Sigmoid colon (tissue), 6 donors: ENCODE measurements at regions not wholly inside any gene's neighbourhood (a gene's known extent, or its start where the extent isn't known, plus 50 kb on each side); places are given as distances from the start of the nearest gene placed in this dataset.

Source experiments
- DNase-seq: peaks from one replicate; pipeline ENCODE4 v3.0.0-alpha.2; 2019
- H3K27ac ChIP-seq, 4 donors: fragments of 200-600 bp; sonication (generic); one replicate each; pipeline ENCODE4 v1.5.1; 2016 to 2019; ENCODE audit warnings: mild to moderate bottlenecking in 1 of 4
- H3K27me3 ChIP-seq, 3 donors: fragments of 200-600 bp; sonication (generic); one replicate each; pipeline ENCODE4 v1.5.1; 2019; ENCODE audit warnings: mild to moderate bottlenecking in 1 of 3
- H3K36me3 ChIP-seq, 4 donors: fragments of 200-600 bp; sonication (generic); one replicate each; pipeline ENCODE4 v1.5.1; 2016 to 2019
- H3K4me1 ChIP-seq, 4 donors: fragments of 200-600 bp; sonication (generic); one replicate each; pipeline ENCODE4 v1.5.1; 2017 to 2019
- H3K4me3 ChIP-seq, 4 donors: fragments of 200-600 bp; sonication (generic); one replicate each; pipeline ENCODE4 v1.5.1; 2017 to 2019; ENCODE audit warnings: mild to moderate bottlenecking in 2 of 4, moderate library complexity in 1 of 4
- H3K9me3 ChIP-seq, 4 donors: fragments of 200-600 bp in 3 of 4; sonication (generic) in 3 of 4; one replicate each; pipeline versions ENCODE4 v1.5.1 to v1.6.1; 2013 to 2019
- CTCF ChIP-seq, 4 experiments: fragments of 450-650 bp in 3 of 4; fragments of 200-600 bp in 1 of 4; IDR thresholded peaks; one replicate each; pipeline ENCODE4 v1.5.1; 2016 to 2019; ENCODE audit warnings: antibody characterized with exemption in 4 of 4, mild to moderate bottlenecking in 3 of 4, moderate library complexity in 2 of 4
- EP300 ChIP-seq, 4 donors: sonication (generic); formaldehyde crosslinking; IDR thresholded peaks; one replicate each; pipeline ENCODE4 v1.6.1; 2017; ENCODE audit warnings: antibody characterized with exemption in 4 of 4
- POLR2A ChIP-seq, 2 donors: fragments of 450-650 bp; IDR thresholded peaks; one replicate each; pipeline ENCODE4 v1.6.1; 2016; ENCODE audit warnings: antibody characterized with exemption in 2 of 2, mild to moderate bottlenecking in 2 of 2, moderate library complexity in 2 of 2
- POLR2AphosphoS5 ChIP-seq, 4 donors: sonication (generic); formaldehyde crosslinking; IDR thresholded peaks; one replicate each; pipeline ENCODE4 v1.6.1; 2017; ENCODE audit warnings: antibody characterized with exemption in 4 of 4
- WGBS, 2 donors: extraction: QIAGEN DNeasy Blood & Tissue Kit; methylation state at CpG; one replicate each; pipeline ENCODE4 v1.1.7; 2013; 5-methylcytosine and 5-hydroxymethylcytosine counted together
- intact Hi-C: fragments of 100-400 bp; cut with DNase I; formaldehyde crosslinking; loops from one replicate; pipeline ENCODE4 v1.15.1; 2023
- donor health status: healthy with polysubstance abuse.
- donor health status: healthy.

- TF ChIP-seq EP300 (IDR thresholded peaks at IDR 0.05) (no peak), POLR2AphosphoS5 (IDR thresholded peaks at IDR 0.05) (no peak), POLR2A (IDR thresholded peaks at IDR 0.05) (no peak), CTCF (IDR thresholded peaks at IDR 0.05) (no peak)
- H3K27ac ChIP-seq: no peak overlapping the region
- H3K9me3 ChIP-seq: no peaks in the 10 kb centered on the region
- no peak for DNase-seq
- no peaks in the 10 kb centered on the region for H3K36me3 ChIP-seq
- 83 to 90% methylated on average over 2 of the region's 2 CpGs for WGBS, 2 donors
- H3K27me3 ChIP-seq: no peaks in the 10 kb centered on the region
- peaks cover 0 to 9% (median 6%) of the 10 kb centered on the region in 4 donors for H3K4me1 ChIP-seq
- H3K4me3 ChIP-seq: no peak overlapping the region
- intact Hi-C loops: loop anchor here (10.0 kb wide), 1 partner anchor 441 kb away; no protein-coding TSS in a partner anchor
These were observed 54.8 kb upstream of the IFRD1 start for GRCh38 chr7:112395411-112395810.

- intact Hi-C loops: loop anchor here (10.0 kb wide), 1 partner anchor 441 kb away; no protein-coding TSS in a partner anchor
- no peak overlapping the region for H3K4me3 ChIP-seq
- H3K4me1 ChIP-seq: peaks cover 0 to 9% (median 6%) of the 10 kb centered on the region in 4 donors
- 86% methylated on average over 4 of the region's 4 CpGs for WGBS, 2 donors
- H3K27ac ChIP-seq: no peak overlapping the region
- no peaks in the 10 kb centered on the region for H3K9me3 ChIP-seq
- no peaks in the 10 kb centered on the region for H3K36me3 ChIP-seq
- H3K27me3 ChIP-seq: no peaks in the 10 kb centered on the region
- no peak for DNase-seq
- no peak for TF ChIP-seq POLR2A (IDR thresholded peaks at IDR 0.05)
- no peak for TF ChIP-seq EP300 (IDR thresholded peaks at IDR 0.05)
- TF ChIP-seq POLR2AphosphoS5 (IDR thresholded peaks at IDR 0.05): no peak
- no peak for TF ChIP-seq CTCF (IDR thresholded peaks at IDR 0.05)
These were observed 54.4 kb upstream of the IFRD1 start for GRCh38 chr7:112395893-112396292.

- Histone ChIP-seq H3K27me3 (no peaks in the 10 kb centered on the region), H3K36me3 (no peaks in the 10 kb centered on the region), H3K9me3 (no peaks in the 10 kb centered on the region), H3K4me3 (no peak overlapping the region), H3K27ac (no peak overlapping the region), H3K4me1 (peaks cover 0 to 4% (median 0%) of the 10 kb centered on the region in 4 donors)
- intact Hi-C loops: loop anchor here (10.0 kb wide), 1 partner anchor 444 kb away; no protein-coding TSS in a partner anchor
- DNase-seq: no peak
- TF ChIP-seq POLR2AphosphoS5 (IDR thresholded peaks at IDR 0.05) (no peak), EP300 (IDR thresholded peaks at IDR 0.05) (no peak), POLR2A (IDR thresholded peaks at IDR 0.05) (no peak), CTCF (IDR thresholded peaks at IDR 0.05) (no peak)
- WGBS, 2 donors: 60 to 80% methylated on average over 4 of the region's 4 CpGs
These were observed 51.7 kb upstream of the IFRD1 start for GRCh38 chr7:112398534-112398933.

GRCh38 chr7:112399501-112399900 lies 50.8 kb upstream of the IFRD1 start:
- no peak overlapping the region for H3K4me3 ChIP-seq
- H3K4me1 ChIP-seq: peaks cover 0 to 4% (median 0%) of the 10 kb centered on the region in 4 donors
- DNase-seq: no peak
- WGBS, 2 donors: 91 to 92% methylated on average over 1 of the region's 1 CpG
- TF ChIP-seq POLR2A (IDR thresholded peaks at IDR 0.05) (no peak), EP300 (IDR thresholded peaks at IDR 0.05) (no peak)
- H3K36me3 ChIP-seq: no peaks in the 10 kb centered on the region
- H3K27ac ChIP-seq: no peak overlapping the region
- H3K9me3 ChIP-seq: no peaks in the 10 kb centered on the region
- intact Hi-C loops: loop anchor here (10.0 kb wide), 1 partner anchor 445 kb away; no protein-coding TSS in a partner anchor
- no peaks in the 10 kb centered on the region for H3K27me3 ChIP-seq

- Histone ChIP-seq H3K27me3 (no peaks in the 10 kb centered on the region), H3K4me3 (no peak overlapping the region), H3K36me3 (no peaks in the 10 kb centered on the region), H3K9me3 (no peaks in the 10 kb centered on the region), H3K4me1 (peaks cover 0 to 4% (median 0%) of the 10 kb centered on the region in 4 donors), H3K27ac (no peak overlapping the region)
- no peak for TF ChIP-seq POLR2AphosphoS5 (IDR thresholded peaks at IDR 0.05)
- TF ChIP-seq POLR2A (IDR thresholded peaks at IDR 0.05): no peak
- TF ChIP-seq EP300 (IDR thresholded peaks at IDR 0.05): no peak
- TF ChIP-seq CTCF (IDR thresholded peaks at IDR 0.05): no peak
- WGBS, 2 donors: 45 to 70% methylated on average over 2 of the region's 2 CpGs
- no peak for DNase-seq
- intact Hi-C loops: no loop called here
These were observed 50.1 kb upstream of the IFRD1 start for GRCh38 chr7:112400141-112400540.
